WERI-Rb-1 (cell line): ENCODE measurements at regions not wholly inside any gene's neighbourhood (a gene's known extent, or its start where the extent isn't known, plus 50 kb on each side); places are given as distances from the start of the nearest gene placed in this dataset.

Experiments used
- DNase-seq: peaks from one replicate; pipeline ENCODE4 v3.0.0-alpha.2; 2020
- H3K27ac ChIP-seq: fragments of 250-450 bp; sonication (Bioruptor Pico); 2 replicates; pipeline ENCODE4 v1.5.1; 2020; ENCODE audit warnings: mild to moderate bottlenecking, moderate library complexity
- H3K27me3 ChIP-seq: fragments of 250-450 bp; sonication (Bioruptor Pico); 2 replicates; pipeline ENCODE4 v1.5.1; 2021; ENCODE audit warnings: mild to moderate bottlenecking, low read depth, moderate library complexity; ENCODE audit not compliant: insufficient read depth, severe bottlenecking
- H3K36me3 ChIP-seq: fragments of 250-450 bp; sonication (Bioruptor Pico); 2 replicates; pipeline ENCODE4 v1.5.1; 2020; ENCODE audit warnings: mild to moderate bottlenecking, moderate library complexity
- H3K4me3 ChIP-seq: 2 replicates; pipeline ENCODE4 v1.5.1; 2011; ENCODE audit warnings: low read depth, mild to moderate bottlenecking, control low read depth, low read length
- H3K9me3 ChIP-seq: fragments of 250-450 bp; sonication (Bioruptor Pico); 2 replicates; pipeline ENCODE4 v1.5.1; 2021; ENCODE audit warnings: mild to moderate bottlenecking, moderate library complexity; ENCODE audit not compliant: severe bottlenecking
- CTCF ChIP-seq: IDR thresholded peaks from 2 replicates; pipeline ENCODE4 v1.5.1; 2011; ENCODE audit warnings: low read depth, mild to moderate bottlenecking, control low read depth, inconsistent platforms, low read length

- Histone ChIP-seq H3K9me3 (no peaks in the 10 kb centered on the region), H3K4me3 (no peak overlapping the region), H3K36me3 (no peaks in the 10 kb centered on the region), H3K27ac (no peak overlapping the region), H3K27me3 (no peaks in the 10 kb centered on the region)
- no peak for TF ChIP-seq CTCF
- DNase-seq = no peak
Observed at GRCh38 chr22:48558016-48558415, 1269.7 kb downstream of the BRD1 start.

- Histone ChIP-seq H3K4me3 (no peak overlapping the region), H3K9me3 (no peaks in the 10 kb centered on the region), H3K27ac (no peak overlapping the region), H3K36me3 (no peaks in the 10 kb centered on the region), H3K27me3 (no peaks in the 10 kb centered on the region)
- no peak for TF ChIP-seq CTCF
- DNase-seq = no peak
Observed at GRCh38 chr22:48557473-48557872, 1270.2 kb downstream of the BRD1 start.

GRCh38 chr22:48556751-48557150, 1270.9 kb downstream of the BRD1 start:
- Histone ChIP-seq H3K9me3 (no peaks in the 10 kb centered on the region), H3K4me3 (no peak overlapping the region), H3K27ac (no peak overlapping the region), H3K27me3 (no peaks in the 10 kb centered on the region), H3K36me3 (no peaks in the 10 kb centered on the region)
- no peak for TF ChIP-seq CTCF
- no peak for DNase-seq

DNA sequence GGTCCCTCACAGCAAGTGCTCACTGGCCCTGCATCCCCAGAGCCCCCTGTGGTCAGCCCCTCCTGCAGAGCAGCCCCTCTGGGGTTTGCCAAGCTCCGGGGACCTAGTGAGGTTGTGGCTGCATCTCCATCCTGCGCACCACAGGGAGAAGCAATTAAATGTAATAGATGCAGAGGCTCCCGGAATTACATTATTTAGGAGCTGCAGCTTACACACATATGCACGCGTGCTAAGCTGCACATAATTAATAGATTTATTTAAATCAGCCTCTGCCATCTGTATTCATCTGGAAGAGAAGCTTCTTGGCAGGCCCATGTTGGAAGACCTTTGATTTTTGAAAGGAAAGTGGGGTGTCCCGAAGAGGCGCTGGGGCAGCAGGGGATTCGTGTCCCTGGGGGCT, 1271.5 kb downstream of the BRD1 start:
- no peak overlapping the region for H3K27ac ChIP-seq
- no peaks in the 10 kb centered on the region for H3K9me3 ChIP-seq
- TF ChIP-seq CTCF = no peak
- DNase-seq = no peak
- no peak overlapping the region for H3K4me3 ChIP-seq
- H3K36me3 ChIP-seq = no peaks in the 10 kb centered on the region
- no peaks in the 10 kb centered on the region for H3K27me3 ChIP-seq

- H3K4me3 ChIP-seq = no peak overlapping the region
- H3K36me3 ChIP-seq = no peaks in the 10 kb centered on the region
- H3K27me3 ChIP-seq = no peaks in the 10 kb centered on the region
- H3K27ac ChIP-seq = no peak overlapping the region
- no peaks in the 10 kb centered on the region for H3K9me3 ChIP-seq
- no peak for DNase-seq
- 0 out of 2 replicates have a peak, but pooled peaks have one; percentile 14 for TF ChIP-seq CTCF
Observed at GRCh38 chr22:48555606-48556005, 1272.1 kb downstream of the BRD1 start.

DNA sequence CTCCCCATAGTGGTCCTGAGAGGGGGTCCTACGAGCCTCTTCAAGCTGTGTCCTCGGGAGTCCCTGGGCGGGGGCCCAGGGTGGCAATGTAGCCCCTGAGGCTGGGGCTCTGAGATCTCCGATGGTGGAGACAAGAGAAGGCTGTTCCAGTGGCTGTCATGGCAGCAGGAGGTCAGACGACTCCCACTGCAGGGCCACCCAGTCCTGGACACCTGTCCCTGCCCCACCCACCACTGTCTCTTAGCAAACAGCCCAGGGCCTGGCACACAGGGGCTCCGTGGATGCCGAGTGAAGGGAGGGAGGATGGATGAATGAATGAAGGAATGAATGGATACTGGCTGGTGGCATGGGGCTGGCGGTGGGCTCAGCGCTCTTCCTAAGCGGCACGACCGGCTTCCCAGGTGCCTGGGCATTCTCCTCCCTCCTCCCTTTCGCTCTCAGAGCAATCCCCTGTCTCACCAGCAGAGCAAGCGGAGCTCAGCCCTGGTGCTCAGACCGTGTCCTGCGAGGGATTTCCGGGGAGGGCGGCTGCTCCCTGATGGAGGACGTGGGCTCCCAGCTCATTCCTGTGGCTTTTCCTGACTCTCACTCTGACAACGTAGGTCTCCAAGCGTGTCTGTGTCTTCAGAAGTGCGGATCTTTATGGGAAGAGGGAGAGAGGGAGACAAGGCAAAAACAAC, 1272.6 kb downstream of the BRD1 start:
- Histone ChIP-seq H3K36me3 (no peaks in the 10 kb centered on the region), H3K27ac (no peak overlapping the region), H3K4me3 (no peak overlapping the region; the same call in 1 of the 2 replicates), H3K9me3 (no peaks in the 10 kb centered on the region), H3K27me3 (no peaks in the 10 kb centered on the region)
- TF ChIP-seq CTCF = peak; percentile 67
- DNase-seq = peak; percentile 80
